B cell (primary cell): ENCODE measurements at regions not wholly inside any gene's neighbourhood (a gene's known extent, or its start where the extent isn't known, plus 50 kb on each side); places are given as distances from the start of the nearest gene placed in this dataset.
"Not testable (repeated sequence)": the region's sequence is repeated elsewhere in the genome, so short reads cannot be mapped to it uniquely, and the experiment has no call there.

Experiments used
- ATAC-seq: fragments of 200-7000 bp; cut with Tn5 transposase; one replicate; pipeline ENCODE4 v1.10.0; 2021; ENCODE audit warnings: low read depth, mild to moderate bottlenecking, moderate number of reproducible peaks, moderate library complexity
- CTCF ChIA-PET: fragments of 350-600 bp; sonication (Branson Sonifier 250); formaldehyde crosslinking; loops from one replicate; lab custom pipeline; 2021; ENCODE audit warnings: antibody characterized with exemption, inconsistent platforms; lab: Charles Lee
- POLR2A ChIA-PET: fragments of 350-600 bp; sonication (Branson Sonifier 250); formaldehyde crosslinking; loops from one replicate; lab custom pipeline; 2021; ENCODE audit warnings: antibody characterized with exemption; lab: Charles Lee
- DNase-seq: peaks from one replicate; pipeline ENCODE4 v3.0.0; 2013
- H2AFZ ChIP-seq: 2 replicates; pipeline ENCODE4 v1.6.1; 2012; ENCODE audit warnings: mild to moderate bottlenecking, low read depth, low read length; ENCODE audit not compliant: insufficient read depth, poor library complexity, severe bottlenecking
- H3K27ac ChIP-seq, 2 donors: 1 replicate in 1 of 2; 2 replicates in 1 of 2; pipeline ENCODE4 v1.5.1; 2012 to 2013; ENCODE audit warnings: low read length in 2 of 2, mild to moderate bottlenecking in 2 of 2, moderate library complexity in 1 of 2
- H3K27me3 ChIP-seq, 4 experiments: fragments of 200-600 bp in 1 of 4; sonication (generic) in 1 of 4; replicated peaks in 1 of 4; 1 replicate in 2 of 4; 2 replicates in 2 of 4; pipeline versions ENCODE4 v1.6.1 to v1.7.0; 2013 to 2016; ENCODE audit warnings: low read length in 3 of 4, mild to moderate bottlenecking in 2 of 4, mixed read lengths in 1 of 4, moderate library complexity in 1 of 4; ENCODE audit not compliant: insufficient read depth in 4 of 4, control insufficient read depth in 3 of 4; ENCODE audit errors: control extremely low read depth in 1 of 4
- H3K36me3 ChIP-seq, 2 experiments: replicated peaks in 1 of 2; 1 replicate in 1 of 2; 2 replicates in 1 of 2; pipeline versions ENCODE4 v1.6.1 to v1.7.1; 2013; ENCODE audit warnings: low read length in 1 of 2; ENCODE audit not compliant: insufficient read depth in 2 of 2, control insufficient read depth in 1 of 2; ENCODE audit errors: control extremely low read depth in 1 of 2, extremely low read depth in 1 of 2
- H3K4me1 ChIP-seq, 2 donors: fragments of 200-600 bp in 1 of 2; sonication (generic) in 1 of 2; 1 replicate in 1 of 2; 2 replicates in 1 of 2; pipeline versions ENCODE4 v1.5.1 to v1.6.1; 2013 to 2017; ENCODE audit warnings: low read length in 2 of 2; ENCODE audit not compliant: control insufficient read depth in 2 of 2, insufficient read depth in 2 of 2
- H3K4me2 ChIP-seq: replicated peaks from 2 replicates; pipeline ENCODE3; 2012; ENCODE audit warnings: mild to moderate bottlenecking, low read depth, low read length; ENCODE audit not compliant: poor library complexity, severe bottlenecking
- H3K4me3 ChIP-seq, 5 experiments: fragments of 200-600 bp in 1 of 5; sonication (generic) in 1 of 5; 1 replicate in 3 of 5; 2 replicates in 2 of 5; pipeline versions ENCODE4 v1.5.1 to v1.7.0; 2011 to 2016; ENCODE audit warnings: low read length in 4 of 5, mild to moderate bottlenecking in 4 of 5, low read depth in 2 of 5, control low read depth in 1 of 5, moderate library complexity in 1 of 5; ENCODE audit not compliant: insufficient read depth in 1 of 5; ENCODE audit errors: control extremely low read depth in 1 of 5, extremely low read depth in 1 of 5
- H3K79me2 ChIP-seq: fragments of 200-600 bp; sonication (generic); one replicate; pipeline ENCODE4 v1.6.0; 2016; ENCODE audit warnings: low read length; ENCODE audit not compliant: control insufficient read depth, insufficient read depth
- H3K9ac ChIP-seq: fragments of 200-600 bp; sonication (generic); 2 replicates; pipeline ENCODE4 v1.6.1; 2017; ENCODE audit warnings: mild to moderate bottlenecking, low read length, moderate library complexity
- H3K9me3 ChIP-seq, 3 donors: one replicate each; pipeline versions ENCODE4 v1.6.1 to v1.7.1; 2013; ENCODE audit warnings: low read length in 2 of 3; ENCODE audit not compliant: control insufficient read depth in 2 of 3, insufficient read depth in 1 of 3; ENCODE audit errors: control extremely low read depth in 1 of 3
- H4K20me1 ChIP-seq: 2 replicates; pipeline ENCODE4 v1.6.0; 2012; ENCODE audit warnings: mild to moderate bottlenecking, low read length; ENCODE audit not compliant: insufficient read depth, control insufficient read depth, poor library complexity, severe bottlenecking
- H3K27ac Mint-ChIP-seq: one replicate; pipeline ENCODE4 v1.8.0; 2021; ENCODE audit warnings: mixed read lengths
- H3K27me3 Mint-ChIP-seq: one replicate; pipeline ENCODE4 v1.8.0; 2021; ENCODE audit warnings: mixed read lengths
- H3K4me1 Mint-ChIP-seq: one replicate; pipeline ENCODE4 v1.8.0; 2021; ENCODE audit warnings: mixed read lengths
- H3K4me3 Mint-ChIP-seq: one replicate; pipeline ENCODE4 v1.8.0; 2021; ENCODE audit warnings: mixed read lengths
- H3K9me3 Mint-ChIP-seq: one replicate; pipeline ENCODE4 v1.8.0; 2022; ENCODE audit warnings: mixed read lengths; ENCODE audit not compliant: insufficient read depth
- EZH2 ChIP-seq: IDR thresholded peaks from 2 replicates; pipeline ENCODE4 v1.6.1; 2012; ENCODE audit warnings: borderline replicate concordance, low read depth, mild to moderate bottlenecking, moderate library complexity, low read length; ENCODE audit not compliant: insufficient read depth, poor library complexity, severe bottlenecking
- WGBS: methylation state at CpG from one replicate; pipeline ENCODE4 v1.1.5; 2013; ENCODE audit warnings: missing lambda C conversion rate; ENCODE audit not compliant: insufficient coverage; 5-methylcytosine and 5-hydroxymethylcytosine counted together
- intact Hi-C: fragments of 100-400 bp; cut with micrococcal nuclease; formaldehyde crosslinking; loops from one replicate; pipeline ENCODE4 v1.10.0; 2022
- TF ChIP-seq, protein P1 (sequence below): fragments of 200-600 bp; IDR thresholded peaks from one replicate; pipeline ENCODE4 v1.8.0; 2022; ENCODE audit warnings: antibody characterized with exemption, mild to moderate bottlenecking

DNA sequence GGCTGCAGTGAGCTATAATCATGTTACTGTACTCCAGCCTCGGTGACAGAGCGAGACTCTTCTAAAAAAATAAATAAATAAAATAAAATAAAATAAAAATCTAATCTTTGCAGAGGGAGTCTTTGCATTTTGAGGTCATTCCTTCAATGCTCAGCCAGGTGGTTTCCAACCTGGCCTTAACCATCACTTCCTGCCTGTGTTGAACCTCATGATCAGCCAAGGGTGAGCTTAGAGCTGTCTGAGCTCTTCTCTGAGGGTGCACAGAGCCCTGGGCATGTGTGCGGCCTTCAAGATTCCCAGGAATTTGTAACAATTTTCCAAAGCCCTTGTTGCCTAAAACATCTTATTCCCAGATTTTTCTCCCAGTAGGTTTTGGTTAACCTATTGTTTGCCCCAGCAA is 94.3 kb downstream of the KCNJ12 start:
- H3K4me2 ChIP-seq, H4K20me1 ChIP-seq, H3K4me3 ChIP-seq, H3K79me2 ChIP-seq, intact Hi-C loops, H3K4me1 ChIP-seq, DNase-seq, H3K27ac Mint-ChIP-seq, H3K27ac ChIP-seq, H3K27me3 ChIP-seq, CTCF ChIA-PET, H3K36me3 ChIP-seq, H3K9ac ChIP-seq, H2AFZ ChIP-seq, H3K9me3 Mint-ChIP-seq, H3K4me1 Mint-ChIP-seq, H3K9me3 ChIP-seq, POLR2A ChIA-PET, H3K4me3 Mint-ChIP-seq: not testable (repeated sequence)
- peaks cover 15% of the 10 kb centered on the region for H3K27me3 Mint-ChIP-seq
- peak; percentile 36 for ATAC-seq
- no CpG with 5 or more reads among the region's 3 CpGs for WGBS

DNA sequence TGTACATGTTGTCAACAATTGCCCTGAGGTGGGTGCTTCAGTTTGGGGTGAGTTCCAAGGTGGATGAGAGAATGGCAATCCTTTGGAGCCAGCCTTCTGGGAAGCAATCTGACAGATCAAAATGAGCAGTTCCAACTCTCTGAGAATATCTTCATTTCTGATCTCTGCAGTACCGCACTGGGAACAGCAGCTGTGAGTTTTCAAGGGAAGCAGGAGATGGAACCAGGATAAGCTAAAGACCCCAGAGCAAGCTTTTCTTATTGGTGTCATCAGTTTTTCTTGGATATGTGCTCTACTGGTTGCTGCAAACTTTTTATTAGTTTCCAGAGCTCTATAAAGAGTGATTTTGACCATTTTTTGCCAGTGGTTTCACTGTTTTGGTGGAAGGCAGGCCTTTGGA is 94.7 kb downstream of the KCNJ12 start:
- H3K27me3 ChIP-seq = peaks cover 0 to 6% (median 1%) of the 10 kb centered on the region in 4 experiments
- no peak for DNase-seq
- H3K4me3 Mint-ChIP-seq = no peak overlapping the region
- TF ChIP-seq, protein P1, sequence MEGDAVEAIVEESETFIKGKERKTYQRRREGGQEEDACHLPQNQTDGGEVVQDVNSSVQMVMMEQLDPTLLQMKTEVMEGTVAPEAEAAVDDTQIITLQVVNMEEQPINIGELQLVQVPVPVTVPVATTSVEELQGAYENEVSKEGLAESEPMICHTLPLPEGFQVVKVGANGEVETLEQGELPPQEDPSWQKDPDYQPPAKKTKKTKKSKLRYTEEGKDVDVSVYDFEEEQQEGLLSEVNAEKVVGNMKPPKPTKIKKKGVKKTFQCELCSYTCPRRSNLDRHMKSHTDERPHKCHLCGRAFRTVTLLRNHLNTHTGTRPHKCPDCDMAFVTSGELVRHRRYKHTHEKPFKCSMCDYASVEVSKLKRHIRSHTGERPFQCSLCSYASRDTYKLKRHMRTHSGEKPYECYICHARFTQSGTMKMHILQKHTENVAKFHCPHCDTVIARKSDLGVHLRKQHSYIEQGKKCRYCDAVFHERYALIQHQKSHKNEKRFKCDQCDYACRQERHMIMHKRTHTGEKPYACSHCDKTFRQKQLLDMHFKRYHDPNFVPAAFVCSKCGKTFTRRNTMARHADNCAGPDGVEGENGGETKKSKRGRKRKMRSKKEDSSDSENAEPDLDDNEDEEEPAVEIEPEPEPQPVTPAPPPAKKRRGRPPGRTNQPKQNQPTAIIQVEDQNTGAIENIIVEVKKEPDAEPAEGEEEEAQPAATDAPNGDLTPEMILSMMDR = no peak
- TF ChIP-seq EZH2 = no peak
- H2AFZ ChIP-seq = no peak overlapping the region
- no peak overlapping the region for H3K4me2 ChIP-seq
- H3K27ac Mint-ChIP-seq = no peak overlapping the region
- ChIA-PET POLR2A (no interaction called here), CTCF (no interaction called here)
- H3K4me1 Mint-ChIP-seq = no peaks in the 10 kb centered on the region
- intact Hi-C loops = no loop called here
- no peak overlapping the region for H3K4me3 ChIP-seq
- no CpG with 5 or more reads among the region's 1 CpG for WGBS
- H3K9ac ChIP-seq = no peak overlapping the region
- H4K20me1 ChIP-seq = no peaks in the 10 kb centered on the region
- H3K27me3 Mint-ChIP-seq = peaks cover 18% of the 10 kb centered on the region
- H3K79me2 ChIP-seq = no peaks in the 10 kb centered on the region
- no peak for ATAC-seq
- H3K36me3 ChIP-seq = no peaks in the 10 kb centered on the region
- peaks cover 0 to 1% (median 0%) of the 10 kb centered on the region in 3 donors for H3K9me3 ChIP-seq
- H3K4me1 ChIP-seq = no peaks in the 10 kb centered on the region
- no peaks in the 10 kb centered on the region for H3K9me3 Mint-ChIP-seq
- no peak overlapping the region for H3K27ac ChIP-seq
